Kidney (tissue), 13 donors: ENCODE measurements at regions not wholly inside any gene's neighbourhood (a gene's known extent, or its start where the extent isn't known, plus 50 kb on each side); places are given as distances from the start of the nearest gene placed in this dataset.

Experiments used
- DNase-seq, 5 donors: peaks; one replicate each; pipeline ENCODE4 v3.0.0-alpha.2; 2013 to 2020
- FAIRE-seq: peaks from 2 replicates; lab custom pipeline; 2012; peaks lifted over from hg19 to GRCh38; lab: Jason Lieb, UNC
- H3K27ac ChIP-seq, 2 donors: one replicate each; pipeline ENCODE4 v1.7.0; 2013; ENCODE audit warnings: low read depth in 2 of 2, low read length in 2 of 2, inconsistent platforms in 1 of 2
- H3K27me3 ChIP-seq: one replicate; pipeline ENCODE4 v1.7.1; 2013; ENCODE audit warnings: low read length, inconsistent platforms; ENCODE audit not compliant: control insufficient read depth, insufficient read depth
- H3K36me3 ChIP-seq, 3 donors: one replicate each; pipeline versions ENCODE4 v1.7.0 to v1.7.1; 2013; ENCODE audit warnings: low read length in 3 of 3, control low read depth in 1 of 3, inconsistent platforms in 1 of 3; ENCODE audit not compliant: insufficient read depth in 3 of 3, control insufficient read depth in 2 of 3
- H3K4me1 ChIP-seq, 3 donors: one replicate each; pipeline versions ENCODE4 v1.7.0 to v1.7.1; 2013; ENCODE audit warnings: low read length in 3 of 3, inconsistent platforms in 1 of 3, low read depth in 1 of 3; ENCODE audit not compliant: control insufficient read depth in 2 of 3, insufficient read depth in 2 of 3
- H3K4me3 ChIP-seq, 3 donors: one replicate each; pipeline versions ENCODE4 v1.7.0 to v1.8.1; 2013; ENCODE audit warnings: low read length in 3 of 3, control low read depth in 1 of 3, inconsistent platforms in 1 of 3
- H3K9ac ChIP-seq, 3 donors: one replicate each; pipeline versions ENCODE4 v1.7.0 to v1.7.1; 2013; ENCODE audit warnings: low read length in 3 of 3, control low read depth in 1 of 3, inconsistent platforms in 1 of 3
- H3K9me3 ChIP-seq, 3 donors: one replicate each; pipeline versions ENCODE4 v1.7.0 to v1.7.1; 2013; ENCODE audit warnings: low read length in 3 of 3, control low read depth in 1 of 3, inconsistent platforms in 1 of 3; ENCODE audit not compliant: control insufficient read depth in 2 of 3, insufficient read depth in 1 of 3
- intact Hi-C: fragments of 100-400 bp; cut with DNase I; formaldehyde crosslinking; loops from one replicate; pipeline ENCODE4 v1.11.1; 2022
- TF ChIP-seq, protein P1 (sequence below): IDR thresholded peaks from 3 replicates; pipeline ENCODE4 v1.5.1; 2012; ENCODE audit warnings: mild to moderate bottlenecking, moderate library complexity, borderline replicate concordance; ENCODE audit not compliant: insufficient read depth; ENCODE audit errors: extremely low read depth
- donor health status: control.
- donor health status: control.
- donor health status: control.
- donor health status: control.
- donor health status: control.
- donor health status: DM: yes; HTN: yes; CAD: no.
- donor health status: Normal renal cell carcinoma (clear cell type).

DNA sequence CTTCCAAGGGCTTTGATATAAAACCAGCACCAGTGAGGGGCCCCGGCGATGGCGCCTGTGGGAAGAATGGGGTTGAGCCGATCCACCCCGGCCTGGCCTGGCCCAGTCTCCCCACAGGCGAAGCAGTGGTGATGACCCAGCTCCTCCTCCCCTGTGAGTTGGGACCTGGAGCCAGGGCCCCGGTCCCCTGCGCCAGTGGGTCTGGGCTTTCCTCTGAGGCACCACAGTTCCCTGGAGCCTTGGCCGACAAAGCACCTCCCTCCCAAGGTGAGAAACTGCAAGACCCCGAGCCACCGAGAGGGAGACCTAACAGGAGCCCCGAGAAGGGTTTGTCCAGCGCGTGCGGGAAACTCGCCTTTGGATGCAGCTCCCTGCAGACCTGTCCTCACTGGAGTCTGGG lies 942.9 kb downstream of the BRD1 start:
- peaks cover 0 to 2% (median 0%) of the 10 kb centered on the region in 3 donors for H3K36me3 ChIP-seq
- H3K9me3 ChIP-seq = peaks cover 0 to 4% (median 0%) of the 10 kb centered on the region in 3 donors
- FAIRE-seq = no peak
- no peak overlapping the region for H3K4me3 ChIP-seq
- no peak overlapping the region for H3K27ac ChIP-seq
- TF ChIP-seq, protein P1, sequence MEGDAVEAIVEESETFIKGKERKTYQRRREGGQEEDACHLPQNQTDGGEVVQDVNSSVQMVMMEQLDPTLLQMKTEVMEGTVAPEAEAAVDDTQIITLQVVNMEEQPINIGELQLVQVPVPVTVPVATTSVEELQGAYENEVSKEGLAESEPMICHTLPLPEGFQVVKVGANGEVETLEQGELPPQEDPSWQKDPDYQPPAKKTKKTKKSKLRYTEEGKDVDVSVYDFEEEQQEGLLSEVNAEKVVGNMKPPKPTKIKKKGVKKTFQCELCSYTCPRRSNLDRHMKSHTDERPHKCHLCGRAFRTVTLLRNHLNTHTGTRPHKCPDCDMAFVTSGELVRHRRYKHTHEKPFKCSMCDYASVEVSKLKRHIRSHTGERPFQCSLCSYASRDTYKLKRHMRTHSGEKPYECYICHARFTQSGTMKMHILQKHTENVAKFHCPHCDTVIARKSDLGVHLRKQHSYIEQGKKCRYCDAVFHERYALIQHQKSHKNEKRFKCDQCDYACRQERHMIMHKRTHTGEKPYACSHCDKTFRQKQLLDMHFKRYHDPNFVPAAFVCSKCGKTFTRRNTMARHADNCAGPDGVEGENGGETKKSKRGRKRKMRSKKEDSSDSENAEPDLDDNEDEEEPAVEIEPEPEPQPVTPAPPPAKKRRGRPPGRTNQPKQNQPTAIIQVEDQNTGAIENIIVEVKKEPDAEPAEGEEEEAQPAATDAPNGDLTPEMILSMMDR = no peak
- intact Hi-C loops = no loop called here
- H3K27me3 ChIP-seq = peaks cover 2% of the 10 kb centered on the region
- no peak overlapping the region for H3K9ac ChIP-seq
- DNase-seq = peak in 2 of 5 donors; percentile 31 to 62
- H3K4me1 ChIP-seq = no peaks in the 10 kb centered on the region

DNA sequence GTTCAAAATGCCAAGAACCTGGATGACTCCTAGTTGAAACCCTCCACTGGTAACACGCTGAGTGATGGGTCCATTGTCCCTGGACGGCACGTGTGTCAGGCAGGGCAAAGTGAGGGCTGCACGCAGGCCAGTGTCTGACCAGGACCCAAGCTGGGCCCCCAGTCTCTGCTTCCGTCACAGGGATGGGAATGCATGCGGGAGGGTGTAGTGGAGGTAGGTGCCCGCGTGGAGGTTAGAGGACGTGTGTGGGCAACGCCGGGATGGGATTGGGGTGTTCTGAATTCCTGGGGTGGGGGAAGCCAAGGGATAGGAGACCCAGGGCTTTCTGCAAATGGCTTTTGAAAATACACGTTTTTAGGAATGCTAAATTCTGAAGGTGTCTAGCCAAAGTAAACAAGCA lies 943.3 kb downstream of the BRD1 start:
- Histone ChIP-seq H3K9me3 (peaks cover 0 to 4% (median 0%) of the 10 kb centered on the region in 3 donors), H3K4me1 (no peaks in the 10 kb centered on the region), H3K27ac (no peak overlapping the region), H3K9ac (no peak overlapping the region), H3K36me3 (peaks cover 0 to 2% (median 0%) of the 10 kb centered on the region in 3 donors), H3K4me3 (no peak overlapping the region), H3K27me3 (peaks cover 2% of the 10 kb centered on the region)
- intact Hi-C loops = no loop called here
- TF ChIP-seq, protein P1 = no peak
- no peak for FAIRE-seq
- peak in 2 of 5 donors; percentile 36 to 63 for DNase-seq

DNA sequence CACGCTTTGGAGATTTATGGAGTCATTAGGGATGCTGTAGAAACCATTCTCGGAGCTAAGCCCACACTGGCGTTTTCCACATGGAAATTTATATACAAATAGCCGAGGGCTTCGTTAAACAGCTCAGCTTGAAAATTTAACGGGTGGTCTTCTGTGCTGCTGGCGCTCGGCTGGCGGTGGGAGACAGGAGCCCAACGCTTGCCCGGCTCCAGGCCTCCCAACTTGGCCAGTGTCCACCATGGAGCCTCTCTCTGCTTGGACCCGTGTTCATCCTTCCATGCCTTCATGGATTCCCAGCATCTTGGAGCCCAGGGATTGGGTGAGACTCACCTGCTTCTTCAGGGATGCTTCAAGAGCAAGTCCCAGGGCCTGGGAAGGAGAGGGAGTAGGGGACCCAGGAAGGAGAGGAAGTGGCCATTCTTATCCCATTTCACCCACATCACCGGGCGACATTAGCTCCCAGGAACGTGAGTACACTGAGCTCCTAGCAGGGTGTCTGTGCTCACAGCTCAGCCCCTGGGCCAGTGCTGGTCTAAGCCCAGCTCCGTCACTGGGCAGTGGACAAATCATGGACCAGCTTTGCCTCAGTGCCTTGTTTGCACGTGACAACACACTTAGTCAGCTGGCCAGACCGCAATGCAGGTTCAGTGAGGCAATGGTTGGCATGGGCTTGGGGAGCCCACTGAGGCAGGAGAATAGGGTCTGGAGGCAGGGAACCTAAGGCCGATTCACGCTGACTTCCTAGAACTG lies 944.3 kb downstream of the BRD1 start:
- Histone ChIP-seq H3K36me3 (peaks cover 0 to 2% (median 0%) of the 10 kb centered on the region in 3 donors), H3K9ac (no peak overlapping the region), H3K9me3 (peaks cover 0 to 4% (median 0%) of the 10 kb centered on the region in 3 donors), H3K27ac (no peak overlapping the region), H3K4me3 (no peak overlapping the region), H3K4me1 (no peaks in the 10 kb centered on the region), H3K27me3 (peaks cover 2% of the 10 kb centered on the region)
- FAIRE-seq (no peak), DNase-seq (peak in 2 of 5 donors; percentile 21 to 40)
- intact Hi-C loops = no loop called here
- TF ChIP-seq, protein P1 = no peak
